Stimulated activated CD4-positive, alpha-beta T cell treated with anti-CD3 and anti-CD28 coated beads, Interleukin-2, amount 100 ng/mL, for 4 hours (primary cell): ENCODE measurements at regions not wholly inside any gene's neighbourhood (a gene's known extent, or its start where the extent isn't known, plus 50 kb on each side); places are given as distances from the start of the nearest gene placed in this dataset.

ENCODE experiments used
- DNase-seq: peaks from one replicate; pipeline ENCODE4 v3.0.0-alpha.2; 2020; ENCODE audit warnings: low read depth

DNA sequence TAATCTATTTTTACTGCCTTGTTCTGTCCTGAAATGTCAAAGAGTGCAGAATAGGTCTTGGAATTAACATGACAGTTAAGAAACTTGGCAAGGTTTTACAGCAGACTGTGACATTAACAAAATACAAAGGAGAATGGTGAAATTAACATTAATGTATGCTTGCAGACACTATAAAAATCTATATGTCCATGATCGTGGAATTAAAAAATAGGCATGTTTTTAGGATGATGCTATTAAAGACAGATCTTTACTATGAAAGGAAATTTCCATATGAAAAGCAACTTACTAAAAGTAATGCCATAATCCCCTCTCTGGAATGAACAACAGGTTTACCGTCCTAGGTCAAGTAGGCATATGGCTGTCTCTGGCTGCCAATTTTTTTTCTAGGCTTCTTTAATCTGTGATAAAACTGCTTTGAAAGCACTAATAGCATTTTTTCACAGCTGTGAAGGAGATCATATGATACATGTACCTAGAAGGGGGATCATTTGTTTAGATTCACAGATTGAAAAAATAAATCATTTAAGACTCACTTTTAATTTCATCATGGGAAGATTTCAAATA lies 291.5 kb downstream of the ZNF536 start:
- DNase-seq = no peak

DNA sequence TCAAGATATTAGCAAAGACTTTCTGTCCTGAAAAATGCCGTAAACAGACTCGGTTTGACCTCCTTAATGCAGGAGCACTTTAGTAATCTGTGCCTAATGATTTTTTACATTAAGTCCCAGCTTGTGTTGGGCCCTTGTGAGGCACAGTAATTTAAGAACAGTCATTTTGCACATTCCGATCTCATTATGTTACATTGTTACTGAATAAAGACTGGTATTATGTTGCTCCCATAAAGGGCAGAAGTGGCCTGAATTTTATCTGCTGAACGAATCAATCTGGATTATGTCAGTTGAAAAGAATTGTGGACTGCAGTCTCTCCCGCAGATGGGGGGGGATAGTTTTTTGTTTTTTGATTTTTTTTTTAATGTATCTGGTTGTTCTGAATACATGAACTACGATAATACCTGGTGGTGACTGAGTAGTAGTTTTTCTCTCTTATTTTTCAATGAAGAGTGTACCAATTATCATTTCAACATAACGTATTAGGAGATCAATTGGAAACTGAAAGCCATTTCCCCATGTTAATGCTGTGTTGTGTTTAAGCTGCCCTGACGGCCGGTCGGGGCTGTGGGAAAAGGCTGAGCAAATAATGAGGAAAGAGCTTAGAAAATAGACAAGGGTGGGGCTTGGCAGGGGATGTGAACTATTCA lies 290.2 kb downstream of the ZNF536 start:
- no peak for DNase-seq

DNA sequence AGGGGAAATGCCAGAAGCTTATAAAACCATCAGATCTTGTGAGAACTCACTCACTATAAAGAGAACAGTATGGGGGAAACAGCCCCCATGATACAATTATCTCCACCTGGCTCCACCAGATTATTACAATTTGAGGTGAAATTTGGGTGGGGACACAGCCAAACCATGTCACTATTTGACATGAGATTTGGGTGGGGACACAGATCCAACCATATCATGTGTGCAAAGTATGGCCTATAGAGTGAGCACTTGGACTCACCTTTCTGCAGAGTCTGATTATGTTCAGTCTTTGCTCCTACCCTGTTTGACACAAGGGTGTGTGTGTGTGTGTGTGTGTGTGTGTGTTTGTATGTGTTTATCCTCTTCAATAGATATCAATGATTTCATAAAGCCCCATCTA lies 287.5 kb downstream of the ZNF536 start:
- DNase-seq = no peak

DNA sequence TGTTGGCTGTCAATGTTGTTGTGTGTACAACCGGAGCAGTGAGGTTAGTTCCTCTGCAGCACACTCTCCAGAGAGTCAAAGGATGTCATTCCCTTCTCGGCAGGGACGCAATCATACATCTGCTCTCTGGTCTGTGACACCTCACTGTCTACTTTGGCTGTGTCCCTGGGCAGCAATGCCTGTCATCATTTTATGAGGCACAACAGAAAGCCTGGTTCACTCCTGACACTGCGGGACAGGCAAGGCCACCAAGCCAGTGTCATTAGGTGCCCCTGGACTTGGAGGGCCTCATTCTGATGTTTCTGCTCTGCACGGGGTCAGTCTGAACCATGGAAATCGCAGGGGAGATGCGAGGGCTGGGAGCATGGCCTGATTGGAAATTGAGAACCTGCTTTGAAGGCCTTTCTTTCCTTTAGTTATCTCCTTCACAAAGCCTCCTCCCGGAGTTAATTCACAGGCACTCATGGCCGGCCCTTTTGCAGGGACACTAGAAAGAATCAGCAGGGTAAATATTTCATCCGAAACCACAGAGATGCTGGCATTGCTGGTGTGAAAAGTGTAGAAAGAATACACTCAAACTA lies 284.4 kb downstream of the ZNF536 start:
- DNase-seq = no peak

GRCh38 chr19:30653646-30654386 lies 281.6 kb downstream of the ZNF536 start:
- no peak for DNase-seq

- no peak for DNase-seq
Measured at GRCh38 chr19:30652751-30653150, 280.6 kb downstream of the ZNF536 start.

DNA sequence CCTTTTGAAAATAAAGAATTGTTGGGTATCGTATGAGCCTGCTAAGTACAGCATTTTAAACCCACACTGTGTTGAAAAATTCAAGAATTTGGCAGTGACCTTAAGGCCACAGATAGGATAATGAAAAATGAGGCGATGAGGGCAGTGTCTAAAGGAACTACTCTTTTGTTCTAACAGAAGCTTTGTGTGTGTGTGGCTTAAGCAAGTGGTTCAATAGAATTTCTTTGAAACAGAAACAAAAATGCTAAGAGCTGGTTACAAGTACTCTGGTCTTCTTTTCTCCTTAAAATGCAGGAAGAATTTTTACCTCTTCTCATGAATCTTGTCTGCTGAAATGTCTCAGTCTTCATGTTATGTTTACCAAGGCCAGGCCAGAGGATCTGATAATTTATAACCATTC lies 279.5 kb downstream of the ZNF536 start:
- no peak for DNase-seq

DNA sequence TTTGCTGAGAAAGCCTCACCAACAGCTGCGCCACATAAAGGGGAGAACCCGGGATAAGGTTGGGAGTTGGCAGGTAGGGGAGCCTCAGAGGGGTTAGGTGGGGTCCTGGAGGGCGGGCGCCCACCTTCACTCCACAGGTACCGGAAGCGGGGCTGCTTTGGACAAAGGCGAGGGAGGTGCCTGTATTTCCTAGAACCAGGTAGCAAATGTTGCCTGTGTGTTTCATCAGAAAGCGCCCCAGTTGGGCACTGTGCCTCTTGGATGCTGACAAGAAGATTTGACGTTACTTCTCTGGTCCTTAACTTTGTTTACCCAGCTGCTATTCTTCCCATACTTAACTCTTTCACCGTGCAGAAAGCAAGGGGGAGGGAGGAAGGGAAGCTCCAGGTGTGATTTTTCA lies 278.9 kb downstream of the ZNF536 start:
- no peak for DNase-seq

- no peak for DNase-seq
Measured at GRCh38 chr19:30649934-30650614, 277.9 kb downstream of the ZNF536 start.

- DNase-seq = no peak
Measured at GRCh38 chr19:30648866-30649862, 277.0 kb downstream of the ZNF536 start.

GRCh38 chr19:30647891-30648720 lies 275.9 kb downstream of the ZNF536 start:
- DNase-seq = no peak

DNA sequence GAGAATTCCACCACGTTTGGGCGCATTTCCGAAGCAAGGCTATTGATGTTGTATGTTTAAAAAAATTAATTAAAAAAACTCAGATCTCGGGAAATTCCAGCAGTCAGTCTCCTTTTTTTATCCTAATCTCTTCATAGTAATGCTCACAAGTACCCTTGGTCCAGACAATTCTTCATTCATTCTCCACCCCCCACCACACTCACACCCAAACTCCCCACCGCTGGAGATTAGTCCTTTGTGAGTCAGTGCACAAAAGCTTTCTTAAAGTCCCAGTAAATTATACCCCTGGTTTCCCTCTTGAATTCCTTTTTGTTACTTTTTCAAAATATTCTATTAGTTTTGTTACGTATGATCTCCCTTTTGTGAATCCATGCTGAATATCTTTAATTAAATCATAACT lies 274.6 kb downstream of the ZNF536 start:
- DNase-seq = no peak

GRCh38 chr19:30645946-30646577 lies 273.9 kb downstream of the ZNF536 start:
- DNase-seq = no peak

DNA sequence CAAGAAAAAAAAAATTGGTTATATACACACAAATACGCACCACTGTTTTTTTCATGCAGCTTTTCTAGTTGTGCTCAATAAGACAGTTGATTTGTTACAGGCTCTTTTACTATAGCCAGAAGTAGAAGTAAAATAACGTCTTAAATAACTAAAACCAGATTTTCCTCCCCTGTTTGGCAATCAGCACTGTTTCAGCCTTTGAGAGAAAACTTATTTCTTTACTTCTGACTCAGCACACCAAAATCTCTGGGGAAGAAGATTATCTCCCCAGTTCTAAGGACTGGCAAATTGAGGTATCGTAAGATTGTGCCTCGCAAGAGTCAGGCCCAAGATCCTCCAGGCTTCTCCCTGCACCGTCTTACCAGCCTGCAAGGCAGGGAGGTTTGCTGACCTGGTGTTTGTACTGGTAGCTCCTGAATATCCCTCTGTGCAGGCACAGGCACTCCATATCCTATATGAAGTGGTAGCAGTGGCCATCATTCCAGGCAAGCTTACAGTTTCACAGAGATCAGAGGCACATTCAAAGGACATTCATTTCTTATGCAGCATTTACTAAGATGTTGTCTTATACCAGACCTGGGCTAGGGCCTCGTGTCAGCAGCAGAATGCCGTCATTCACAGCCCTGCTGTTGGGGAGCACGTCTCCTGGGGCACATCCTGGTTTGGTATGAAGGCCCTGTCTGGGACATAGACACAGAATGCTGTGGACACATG lies 268.2 kb downstream of the ZNF536 start:
- DNase-seq = no peak

DNA sequence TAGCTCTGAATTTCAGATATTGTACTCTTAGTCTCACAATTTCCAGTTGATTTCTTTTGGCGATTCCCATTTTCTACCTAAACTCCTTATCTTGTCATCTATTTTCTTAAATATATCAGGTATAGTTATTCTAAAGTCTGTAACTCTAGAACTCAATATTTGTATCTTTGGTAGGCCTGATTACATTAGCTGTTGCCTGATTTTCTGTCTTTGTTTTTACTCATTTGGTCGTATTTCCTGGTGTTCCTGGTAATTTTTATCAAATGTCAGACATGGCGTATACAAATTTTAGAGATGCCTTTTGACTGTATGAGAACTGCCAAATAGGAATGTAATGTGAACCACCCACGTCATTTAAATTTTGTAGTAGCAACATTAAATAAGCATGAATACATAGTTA lies 266.7 kb downstream of the ZNF536 start:
- no peak for DNase-seq

DNA sequence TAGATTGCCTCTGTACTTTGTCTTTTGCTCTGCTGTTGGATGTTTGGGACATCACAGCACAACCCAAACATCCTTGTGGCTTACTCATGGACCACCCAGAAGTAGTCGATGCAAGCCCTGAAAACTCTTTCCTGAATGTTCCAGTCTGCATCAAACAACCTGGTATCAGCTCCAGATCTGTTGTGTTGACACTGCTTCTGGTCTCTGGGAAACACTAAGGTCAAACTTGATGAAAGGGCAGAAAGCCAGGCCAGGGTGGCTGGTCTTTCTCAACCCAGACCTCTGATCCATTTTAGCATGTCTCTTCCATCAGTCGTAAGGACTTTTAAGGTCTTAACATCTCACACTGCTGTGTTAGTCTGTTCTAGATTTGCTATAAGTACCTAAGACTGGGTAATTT lies 265.7 kb downstream of the ZNF536 start:
- DNase-seq = no peak

GRCh38 chr19:30634996-30635975 lies 263.1 kb downstream of the ZNF536 start:
- no peak for DNase-seq
